ENCODE measurements at regions not wholly inside any gene's neighbourhood (a gene's known extent, or its start where the extent isn't known, plus 50 kb on each side); places are given as distances from the start of the nearest gene placed in this dataset.

GRCh38 chr2:65807942-65808341 lies 375.5 kb upstream of the SPRED2 start:
- no peak for TF ChIP-seq ZXDB (tag by site-specific recombination; IDR thresholded peaks at IDR 0.05)
- no peak for TF ChIP-seq SALL2 (tag by site-specific recombination; IDR thresholded peaks at IDR 0.05; ENCODE audit: borderline replicate concordance)
- TF ChIP-seq KLF8 (tag by site-specific recombination; IDR thresholded peaks at IDR 0.05): no peak
- no peak for TF ChIP-seq ZFHX2 (tag by site-specific recombination; conservative IDR thresholded peaks at IDR 0.05)
- TF ChIP-seq SETDB1 (IDR thresholded peaks at IDR 0.05; ENCODE audit: insufficient read length, low read length): peak; percentile 83
- no peak for TF ChIP-seq HOXC10 (CRISPR knock-in tag; IDR thresholded peaks at IDR 0.05)
- no peak for TF ChIP-seq ZNF776 (tag by site-specific recombination; IDR thresholded peaks at IDR 0.05; ENCODE audit: borderline replicate concordance)
- Histone ChIP-seq H3K4me3 (ENCODE audit: low read depth, low read length) (no peak overlapping the region), H3K27ac (ENCODE audit: extremely low read depth, low read depth, low read length) (no peak overlapping the region), H3K9me3 (ENCODE audit: control insufficient read depth, insufficient read depth, low read depth, low read length) (no peaks in the 10 kb centered on the region), H3K36me3 (ENCODE audit: control insufficient read depth in 2 of 2, insufficient read depth in 1 of 2, low read length in 2 of 2) (no peaks in the 10 kb centered on the region), H3K4me1 (ENCODE audit: control insufficient read depth, insufficient read depth, low read length) (no peaks in the 10 kb centered on the region)
- POLR2A ChIA-PET: no interaction called here
- CTCF ChIA-PET: interaction anchor here (1.0 kb wide), 1 partner anchor 97 kb away, joined by 4 read pairs; no protein-coding TSS in a partner anchor

GRCh38 chr2:65804777-65805176 lies 372.4 kb upstream of the SPRED2 start:
- ChIA-PET CTCF (no interaction called here), POLR2A (no interaction called here)
- Histone ChIP-seq H3K4me1 (ENCODE audit: control insufficient read depth, insufficient read depth, low read length) (no peaks in the 10 kb centered on the region), H3K4me3 (ENCODE audit: low read depth, low read length) (no peak overlapping the region), H3K27ac (ENCODE audit: extremely low read depth, low read depth, low read length) (no peak overlapping the region), H3K9me3 (ENCODE audit: control insufficient read depth, insufficient read depth, low read depth, low read length) (no peaks in the 10 kb centered on the region), H3K36me3 (ENCODE audit: control insufficient read depth in 2 of 2, insufficient read depth in 1 of 2, low read length in 2 of 2) (no peaks in the 10 kb centered on the region)
- TF ChIP-seq ZBTB49 (tag by site-specific recombination; IDR thresholded peaks at IDR 0.05; ENCODE audit: low read depth): no peak
- TF ChIP-seq ZSCAN23 (tag by site-specific recombination; IDR thresholded peaks at IDR 0.05): no peak
- TF ChIP-seq ZNF560 (tag by site-specific recombination; IDR thresholded peaks at IDR 0.05; ENCODE audit: borderline replicate concordance): no peak
- TF ChIP-seq SP2 (tag by site-specific recombination; IDR thresholded peaks at IDR 0.05): no peak
- no peak for TF ChIP-seq ZNF561 (tag by site-specific recombination; IDR thresholded peaks at IDR 0.05; ENCODE audit: borderline replicate concordance)
- no peak for TF ChIP-seq BCL6B (tag by site-specific recombination; IDR thresholded peaks at IDR 0.05)
- TF ChIP-seq ZNF223 (tag by site-specific recombination; IDR thresholded peaks at IDR 0.05): no peak
- no peak for TF ChIP-seq ZNF548 (tag by site-specific recombination; IDR thresholded peaks at IDR 0.05)
- TF ChIP-seq WT1 (tag by site-specific recombination; IDR thresholded peaks at IDR 0.05): no peak
- TF ChIP-seq OVOL3 (tag by site-specific recombination; IDR thresholded peaks at IDR 0.05): no peak
- TF ChIP-seq REST (tag by site-specific recombination; IDR thresholded peaks at IDR 0.05): no peak
- no peak for TF ChIP-seq ZNF670 (tag by site-specific recombination; IDR thresholded peaks at IDR 0.05; ENCODE audit: low read depth)
- TF ChIP-seq ZNF221 (tag by site-specific recombination; IDR thresholded peaks at IDR 0.05; ENCODE audit: borderline replicate concordance): no peak
- no peak for TF ChIP-seq ZNF449 (tag by site-specific recombination; IDR thresholded peaks at IDR 0.05)
